ENCODE measurements at regions not wholly inside any gene's neighbourhood (a gene's known extent, or its start where the extent isn't known, plus 50 kb on each side); places are given as distances from the start of the nearest gene placed in this dataset.

- TF ChIP-seq CTCF (IDR thresholded peaks at IDR 0.05) (no peak), POLR2AphosphoS5 (IDR thresholded peaks at IDR 0.05) (no peak)
Observed at GRCh38 chr11:115869131-115869530, 364.9 kb upstream of the CADM1 start.

Data from suprapubic skin (tissue), 3 donors.